T-helper 2 cell treated with Interferon-gamma antibody and Interleukin-4, amounts not matched to agents 100 ng/mL and 5 ng/mL, for 36 hours (primary cell): ENCODE measurements at regions not wholly inside any gene's neighbourhood (a gene's known extent, or its start where the extent isn't known, plus 50 kb on each side); places are given as distances from the start of the nearest gene placed in this dataset.

Source experiments
- intact Hi-C: fragments of 100-400 bp; cut with micrococcal nuclease; formaldehyde crosslinking; loops from one replicate; pipeline ENCODE4 v1.15.1; 2023

DNA sequence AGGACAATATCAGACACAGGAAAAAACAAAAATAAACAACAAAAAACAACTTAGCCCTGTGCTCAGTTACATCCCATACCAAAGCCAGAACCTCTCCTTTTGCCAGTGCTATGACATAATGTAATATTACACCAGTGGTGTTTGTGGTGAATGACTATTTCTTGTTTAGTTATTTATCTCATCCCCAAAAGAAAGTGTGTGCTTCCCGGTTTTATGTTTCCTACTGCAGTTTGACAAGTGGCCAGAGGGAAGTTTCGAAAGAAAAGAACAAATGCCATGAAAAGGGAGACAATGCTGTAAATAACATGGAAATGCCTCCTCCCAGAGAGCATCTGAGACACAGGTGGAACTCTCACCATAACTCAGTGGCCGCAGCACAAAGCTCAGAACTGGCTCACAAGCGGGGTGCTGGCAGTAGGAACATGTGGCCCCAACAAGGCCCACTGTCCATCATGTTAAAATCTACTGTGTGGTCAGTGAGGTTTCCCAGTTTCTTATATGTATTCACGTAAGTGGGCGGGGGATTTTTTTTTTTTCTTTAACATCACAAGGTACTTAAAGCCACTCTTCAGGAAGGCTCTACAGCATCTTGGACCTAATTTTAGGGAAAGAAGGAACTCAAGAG is 158.2 kb downstream of the BARHL2 start:
- intact Hi-C loops, result no loop called here

DNA sequence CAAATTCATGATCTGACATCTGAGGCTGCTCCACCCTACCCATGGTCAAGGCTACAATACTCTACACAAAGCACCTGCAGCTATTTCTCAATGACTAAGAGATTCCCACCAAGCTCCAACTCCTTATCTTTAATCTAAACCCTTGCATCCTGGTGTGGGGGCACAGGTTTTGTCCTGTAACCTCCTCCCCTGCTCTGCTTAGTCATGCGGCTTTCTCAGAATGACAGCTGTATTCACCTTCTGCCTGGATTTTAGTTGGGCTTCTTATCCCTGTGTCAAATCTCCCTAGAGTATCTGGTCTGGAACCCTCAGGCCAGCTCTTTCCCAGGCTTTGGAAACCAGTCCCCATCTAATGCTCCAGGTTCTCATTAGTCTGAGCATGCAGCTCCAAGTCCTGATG is 159.0 kb downstream of the BARHL2 start:
- intact Hi-C loops, result no loop called here

DNA sequence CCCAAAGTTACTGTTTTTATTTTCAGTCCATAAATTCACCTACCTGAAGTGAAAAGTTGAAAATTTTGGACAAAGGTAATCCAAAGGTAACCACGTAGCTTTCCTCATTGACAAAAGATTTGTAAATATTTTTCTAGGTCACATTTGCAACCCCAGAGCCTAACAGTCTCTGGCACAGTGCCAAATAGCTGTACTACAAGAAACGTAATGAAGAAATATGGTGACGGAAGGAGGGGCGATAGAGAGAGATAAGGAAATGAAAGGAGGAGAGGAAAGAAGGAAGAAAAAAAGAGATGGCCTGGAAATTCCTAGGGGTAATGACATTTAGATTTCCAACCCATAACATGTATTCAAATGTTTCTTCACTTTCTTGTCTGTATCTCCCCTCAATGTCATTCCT is 159.4 kb downstream of the BARHL2 start:
- intact Hi-C loops, result no loop called here

DNA sequence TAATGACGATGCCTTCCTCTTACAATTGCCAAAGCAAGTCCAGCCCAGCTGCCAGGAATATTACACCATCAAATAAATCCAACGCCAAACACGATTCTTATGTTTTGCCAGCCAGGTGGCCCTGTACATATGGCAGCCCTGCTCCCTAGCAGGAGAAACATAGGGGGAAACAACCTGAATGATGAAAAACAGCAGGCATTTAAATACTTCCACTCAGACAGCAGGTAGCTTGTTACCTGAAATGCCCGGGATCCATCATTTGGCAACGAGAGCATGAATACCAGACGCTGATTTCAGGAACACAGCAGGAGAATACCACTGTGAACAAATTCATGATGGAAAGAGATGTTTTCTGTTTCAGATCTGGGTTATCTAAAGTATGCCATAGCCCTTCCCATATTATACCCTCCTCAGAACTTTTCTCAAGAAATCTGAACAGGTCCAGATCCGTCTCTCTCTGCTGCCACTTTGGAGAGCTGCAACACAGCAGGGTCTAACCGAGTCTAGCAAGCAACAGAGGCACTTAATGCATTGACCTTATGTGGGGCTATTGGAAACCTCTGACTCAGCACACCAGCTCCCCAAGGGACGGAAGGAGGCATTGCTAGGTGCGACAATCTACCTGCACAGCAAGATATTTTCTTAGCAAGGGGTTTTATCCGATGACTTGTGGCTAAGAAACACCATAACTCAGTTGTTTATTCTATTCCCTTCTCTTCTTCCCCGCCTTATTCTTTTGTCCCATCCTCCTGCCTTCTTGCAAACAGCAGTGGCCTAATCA is 166.3 kb downstream of the BARHL2 start:
- intact Hi-C loops, result no loop called here

DNA sequence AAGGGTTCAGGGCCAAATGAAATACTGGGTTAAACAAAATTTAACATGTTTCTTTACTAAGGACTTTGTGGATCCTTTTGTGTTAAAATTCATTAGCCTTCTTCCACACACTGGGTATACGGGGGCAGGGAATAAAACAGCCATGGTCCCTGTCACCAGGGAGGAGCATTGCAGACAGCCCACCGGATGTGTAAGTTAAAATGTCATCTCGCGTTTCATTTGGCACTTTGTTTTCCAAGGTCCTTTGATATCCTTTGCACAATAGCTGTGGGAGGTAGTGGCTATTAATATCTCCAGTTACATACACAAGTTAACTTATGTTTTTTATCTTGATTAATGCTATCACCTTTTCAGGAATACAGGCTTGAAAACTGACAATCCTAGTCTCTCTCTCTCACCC is 172.7 kb downstream of the BARHL2 start:
- intact Hi-C loops, result no loop called here

DNA sequence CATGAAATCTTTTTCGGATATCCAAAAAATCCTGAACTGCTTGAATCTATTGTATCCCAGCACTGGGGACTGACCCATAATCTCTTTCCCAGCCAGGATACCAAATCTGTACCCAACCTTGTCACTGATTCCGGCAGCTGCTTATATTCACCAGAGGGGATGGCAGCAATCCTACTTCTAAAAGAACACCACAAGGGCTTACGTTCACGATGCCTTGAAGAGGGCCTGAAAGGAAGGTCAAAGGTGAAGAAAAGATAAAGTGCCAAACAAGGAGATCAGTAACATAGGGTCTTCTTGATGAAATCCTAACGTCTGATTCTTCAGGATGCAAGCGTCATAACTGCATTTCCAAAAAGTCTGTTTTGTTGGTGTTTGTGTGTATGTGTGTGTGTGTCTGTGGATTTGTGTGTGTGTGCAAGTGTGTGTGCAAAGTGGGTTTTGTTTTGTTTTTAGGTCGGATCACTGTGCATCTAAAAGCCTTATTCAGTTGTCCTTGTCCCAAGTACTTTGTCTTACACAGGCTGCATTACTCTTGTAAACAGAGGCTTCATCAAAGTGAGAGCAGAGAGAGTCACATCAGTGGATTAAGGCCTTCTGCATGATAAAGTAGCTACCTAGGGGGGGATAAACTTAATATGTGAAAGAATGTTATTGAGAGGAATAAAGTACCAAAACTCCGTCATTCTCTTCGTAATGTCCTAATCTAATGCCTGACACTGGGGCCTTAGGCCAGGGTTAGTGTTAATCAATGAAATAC is 179.3 kb downstream of the BARHL2 start:
- intact Hi-C loops, result no loop called here

DNA sequence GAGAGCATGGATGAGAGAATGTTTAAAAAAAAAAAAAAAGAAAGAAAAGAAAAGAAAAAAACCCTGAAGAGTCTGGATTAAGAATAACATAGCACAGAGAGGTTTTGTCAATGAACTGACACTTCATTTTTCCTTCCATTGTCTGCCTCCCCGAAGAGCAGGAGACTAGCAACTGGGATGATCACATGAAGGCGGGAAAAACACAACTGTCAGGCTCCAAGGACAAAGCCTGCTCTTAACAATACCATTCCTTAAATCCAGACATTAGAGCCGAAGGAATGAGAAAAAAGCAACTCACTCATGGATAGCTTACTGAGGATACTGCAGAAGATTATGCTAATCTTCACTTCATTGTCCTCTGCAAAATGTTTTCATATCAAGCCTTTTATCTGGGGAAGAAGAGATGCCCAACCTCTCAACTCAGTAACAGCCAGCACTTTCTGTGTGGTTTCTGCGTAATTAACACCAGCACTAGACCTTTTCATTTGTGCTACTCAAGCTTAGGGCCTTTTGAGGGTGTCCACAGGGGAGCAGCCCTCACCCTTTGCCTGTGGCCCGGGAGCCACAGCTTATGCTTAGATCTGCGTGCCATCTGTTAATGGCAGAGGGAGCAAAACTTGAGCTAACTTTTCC is 182.3 kb downstream of the BARHL2 start:
- intact Hi-C loops, result no loop called here

DNA sequence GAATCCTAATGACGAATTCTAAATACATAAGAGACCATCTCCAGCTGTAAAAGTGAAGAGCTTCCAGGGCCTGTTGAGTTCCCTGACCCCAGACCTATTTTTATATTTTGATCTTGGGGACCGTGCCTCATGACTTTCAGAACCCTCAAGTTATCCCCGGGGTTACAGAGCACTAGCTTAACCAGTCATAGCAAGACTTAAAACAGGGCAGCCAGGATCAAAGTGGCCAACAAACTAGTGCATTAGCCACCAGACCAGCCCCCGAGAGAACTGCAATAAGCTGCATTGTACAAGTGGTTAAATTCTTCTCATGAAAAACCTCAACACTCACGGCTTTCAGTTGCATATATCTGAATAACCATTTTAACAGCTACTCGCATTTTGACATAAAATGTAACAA is 183.0 kb downstream of the BARHL2 start:
- intact Hi-C loops, result no loop called here

DNA sequence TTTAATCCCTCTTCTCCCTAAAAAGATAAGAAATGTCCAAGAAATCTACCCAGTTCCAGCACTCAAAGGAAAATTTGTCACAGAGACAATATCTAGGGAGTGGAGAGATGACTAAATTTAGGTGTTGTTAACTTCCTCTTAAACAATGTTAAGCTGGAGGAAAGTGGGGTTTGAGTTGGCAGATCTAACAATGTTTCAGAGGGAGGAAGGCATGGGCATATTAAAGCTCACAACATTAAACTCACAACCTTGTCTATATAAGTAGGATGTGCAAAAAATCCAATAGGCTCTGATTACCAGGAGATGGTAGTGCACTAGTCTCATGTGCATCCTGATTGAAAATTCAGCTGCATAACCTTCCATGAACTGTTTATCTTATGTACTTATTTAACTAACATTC is 190.1 kb downstream of the BARHL2 start:
- intact Hi-C loops, result no loop called here

DNA sequence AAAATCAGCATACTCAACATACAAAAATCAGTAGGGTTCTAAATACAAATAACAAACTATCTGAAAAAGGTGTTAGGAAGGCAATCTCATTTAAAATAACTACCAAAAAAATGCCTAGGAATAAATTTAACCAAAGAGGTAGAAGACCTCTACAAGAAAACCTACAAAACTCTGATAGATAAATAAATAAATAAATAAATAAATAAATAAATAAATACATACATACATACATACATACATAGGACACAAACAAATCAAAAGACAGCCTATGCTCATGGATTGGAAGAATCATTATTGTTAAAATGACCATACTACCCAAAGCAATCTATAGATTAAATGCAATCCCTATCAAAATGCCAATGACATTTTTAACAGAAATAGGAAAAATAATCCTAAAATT is 194.7 kb downstream of the BARHL2 start:
- intact Hi-C loops, result no loop called here

DNA sequence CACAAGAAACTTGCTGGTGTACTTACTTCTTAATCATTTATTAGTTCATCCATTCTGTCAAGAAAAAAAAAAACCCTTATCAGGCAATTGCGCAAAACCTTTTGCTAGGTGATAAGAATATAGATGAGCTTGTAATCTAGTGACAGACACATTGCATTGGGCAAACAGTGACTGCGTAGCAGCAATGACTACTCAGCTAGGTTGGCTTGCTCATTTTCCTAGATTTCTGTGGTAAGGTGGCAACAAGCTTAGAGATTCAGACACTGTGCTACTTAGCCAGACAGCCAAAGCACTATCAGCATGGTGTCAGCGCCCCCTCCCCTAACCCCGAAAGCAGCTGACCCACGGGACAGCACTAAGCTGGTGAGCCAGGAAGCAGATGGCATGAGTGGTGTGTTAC is 203.1 kb downstream of the BARHL2 start:
- intact Hi-C loops, result no loop called here

DNA sequence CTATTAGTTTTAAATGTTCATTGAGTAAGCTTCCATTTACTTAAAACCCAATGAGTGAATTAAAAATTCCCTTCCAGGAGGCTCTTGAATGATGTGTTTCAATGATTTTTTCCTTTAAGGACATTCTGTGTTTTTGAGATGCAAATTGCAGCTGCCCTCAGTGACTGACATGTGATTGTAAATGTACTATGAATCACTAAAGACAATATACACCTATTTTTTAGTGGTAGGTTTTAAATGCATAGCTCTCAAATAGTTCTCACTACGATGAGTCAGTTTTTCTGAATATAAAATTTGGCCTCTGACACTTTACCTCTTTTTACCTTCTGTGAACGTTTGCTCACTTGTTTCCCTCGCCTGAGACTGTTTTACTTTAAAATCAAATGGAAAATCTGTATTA is 204.7 kb downstream of the BARHL2 start:
- intact Hi-C loops, result no loop called here

DNA sequence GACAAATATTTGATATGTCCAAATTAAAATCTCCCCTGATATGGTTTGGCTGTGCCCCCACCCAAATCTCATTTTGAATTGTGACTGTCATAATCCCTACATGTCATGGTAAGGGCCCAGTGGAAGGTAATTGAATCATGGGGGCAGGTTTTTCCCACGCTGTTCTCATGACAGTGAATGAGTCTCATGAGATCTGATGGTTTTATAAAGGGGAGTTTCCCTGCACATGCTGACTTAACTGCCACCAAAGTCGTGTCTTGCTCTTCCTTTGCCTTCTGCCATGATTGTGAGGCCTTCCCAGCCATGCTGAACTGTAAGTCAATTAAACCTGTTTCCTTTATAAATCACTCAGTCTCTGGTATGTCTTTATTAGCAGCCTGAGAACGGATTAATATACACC is 207.0 kb downstream of the BARHL2 start:
- intact Hi-C loops, result no loop called here

DNA sequence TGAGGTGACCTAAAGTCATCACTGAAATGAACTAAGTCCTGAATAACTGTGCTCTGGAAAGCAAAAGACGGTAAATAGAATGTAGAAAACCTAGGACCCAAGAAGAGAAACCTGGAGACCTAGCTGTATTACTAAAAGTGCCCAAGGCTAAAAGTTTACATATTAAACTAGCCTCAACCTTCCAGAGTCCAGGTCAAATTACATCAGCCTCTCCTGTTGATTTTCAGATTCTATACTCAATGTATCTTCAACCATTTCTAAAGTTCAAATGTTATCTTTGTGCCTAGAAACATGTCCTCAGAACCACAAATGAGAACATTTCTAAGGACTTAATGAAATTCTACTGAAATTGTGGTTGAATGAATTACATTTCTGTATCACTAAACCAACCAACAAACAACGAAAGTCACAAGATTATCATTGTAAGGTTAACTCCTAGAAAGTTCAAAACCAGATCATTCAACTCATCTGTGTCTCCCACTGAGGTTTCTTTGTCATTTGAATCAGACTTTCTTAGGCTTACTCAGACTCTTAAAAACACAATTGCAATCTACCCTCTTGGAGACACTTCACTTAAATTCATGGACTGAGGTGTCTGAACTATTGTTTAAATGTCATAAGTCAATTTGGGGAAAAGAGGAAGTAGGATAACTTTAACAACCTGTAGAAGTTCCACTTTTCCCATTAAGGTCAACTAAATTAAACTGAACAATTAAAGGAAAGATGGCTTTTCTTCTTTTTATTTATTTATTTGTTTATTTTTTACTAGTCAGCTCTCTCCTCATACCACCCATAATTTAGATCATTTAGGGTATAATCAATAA is 207.7 kb downstream of the BARHL2 start:
- intact Hi-C loops, result no loop called here

DNA sequence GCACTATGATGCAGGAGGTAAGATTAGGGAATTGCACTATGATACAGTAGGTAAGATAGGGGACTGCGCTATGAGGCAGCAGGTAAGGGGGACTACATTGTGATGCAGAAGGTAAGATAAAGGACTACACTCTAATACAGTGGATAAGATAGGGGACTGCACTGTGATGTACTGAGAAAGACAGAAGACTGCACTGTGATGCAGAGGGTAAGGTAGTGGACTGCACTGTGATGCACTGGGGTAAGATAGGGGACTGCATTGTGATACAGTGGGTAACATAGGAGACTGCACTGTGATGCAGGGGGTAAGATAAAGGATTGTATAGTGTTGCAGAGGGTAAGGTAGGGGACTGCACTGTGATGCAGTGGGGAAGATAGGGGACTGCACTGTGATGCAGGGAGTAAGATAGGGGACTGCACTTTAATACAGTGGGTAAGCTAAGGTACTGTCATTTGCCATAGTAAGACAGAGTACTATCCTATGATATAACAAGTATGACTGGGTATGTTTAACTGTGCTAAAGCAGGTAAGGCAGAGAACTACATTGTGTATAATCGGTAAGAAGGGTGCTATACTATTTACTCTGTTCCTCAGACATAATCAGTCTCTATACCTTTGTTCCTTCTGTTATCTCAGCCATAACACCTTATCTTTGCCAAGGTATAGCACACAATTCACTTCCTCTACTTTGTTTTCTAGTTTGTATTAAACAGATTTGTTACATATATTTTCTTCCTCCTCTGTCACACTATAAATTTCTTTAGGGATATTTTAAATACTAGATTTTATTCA is 208.5 kb downstream of the BARHL2 start:
- intact Hi-C loops, result no loop called here

DNA sequence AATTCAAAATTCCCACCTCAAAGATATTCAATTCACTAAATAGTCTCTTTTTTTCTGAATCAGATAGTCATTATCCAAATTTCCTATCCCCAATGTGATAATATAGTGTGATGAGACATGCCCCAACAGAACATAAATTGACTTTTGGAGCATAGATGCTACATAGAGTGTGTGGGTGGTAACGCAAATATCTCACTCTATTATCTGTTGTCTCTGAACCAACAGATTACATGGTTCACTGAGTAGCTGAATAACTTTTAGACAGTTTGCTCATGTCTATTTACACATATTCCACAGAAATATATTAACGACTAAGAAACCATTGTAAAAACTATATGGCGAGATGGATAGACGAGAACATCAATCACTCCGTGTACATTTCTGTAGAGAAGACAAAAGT is 209.9 kb downstream of the BARHL2 start:
- intact Hi-C loops, result no loop called here

DNA sequence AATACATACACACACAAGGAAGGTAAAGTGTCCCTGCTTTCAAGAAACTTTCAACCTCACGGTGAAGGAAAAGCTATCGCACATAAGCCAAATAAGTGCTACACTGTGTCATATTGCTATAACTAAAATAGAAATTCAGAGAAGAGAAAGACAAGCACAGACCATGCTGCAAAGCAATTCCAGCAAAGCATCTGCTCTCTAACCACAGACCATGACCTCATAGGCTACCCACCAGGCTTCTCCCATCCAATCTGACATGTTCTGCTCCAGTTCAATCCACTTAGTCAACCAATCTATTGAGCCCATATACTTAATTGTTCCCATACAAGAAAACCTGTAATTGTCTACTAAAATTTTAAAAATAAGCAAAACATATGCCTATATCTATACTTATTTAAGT is 211.3 kb downstream of the BARHL2 start:
- intact Hi-C loops, result no loop called here

DNA sequence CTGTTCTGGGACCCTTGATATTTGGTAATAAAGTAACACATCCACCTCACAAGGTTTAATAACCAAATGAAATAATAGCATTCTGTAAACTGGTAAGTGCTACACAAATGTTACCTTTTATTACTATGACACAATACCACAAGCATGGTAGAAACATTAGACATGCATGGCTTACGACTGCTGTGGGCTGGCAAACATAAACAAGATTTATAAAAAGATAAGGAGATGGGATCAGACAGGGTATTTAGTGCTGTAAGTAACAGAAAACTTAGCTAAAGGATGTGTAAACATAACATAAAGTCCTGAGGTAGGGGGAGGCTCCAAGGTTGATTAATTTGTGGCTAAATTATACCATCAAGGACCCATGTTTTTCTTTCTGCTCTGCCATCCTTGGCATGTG is 212.6 kb downstream of the BARHL2 start:
- intact Hi-C loops, result no loop called here

DNA sequence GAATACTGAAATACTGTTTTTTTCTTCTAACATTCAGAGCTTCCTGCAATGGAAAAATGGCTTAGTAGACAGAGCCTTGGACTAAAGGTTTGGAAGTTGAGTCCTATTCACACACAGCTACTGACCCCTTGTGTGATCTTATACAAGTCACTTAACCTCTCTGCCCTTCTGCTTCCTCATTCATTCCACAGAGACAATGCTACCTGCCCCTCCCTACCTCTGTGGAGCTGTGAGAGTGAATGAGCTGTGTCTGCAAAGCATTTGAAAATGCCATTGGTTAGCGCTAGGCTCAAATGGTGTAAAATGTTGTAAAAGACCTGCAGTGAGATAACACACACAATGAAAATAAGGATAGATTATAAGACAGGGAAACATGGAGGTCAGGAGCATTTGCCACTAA is 214.4 kb downstream of the BARHL2 start:
- intact Hi-C loops, result no loop called here

DNA sequence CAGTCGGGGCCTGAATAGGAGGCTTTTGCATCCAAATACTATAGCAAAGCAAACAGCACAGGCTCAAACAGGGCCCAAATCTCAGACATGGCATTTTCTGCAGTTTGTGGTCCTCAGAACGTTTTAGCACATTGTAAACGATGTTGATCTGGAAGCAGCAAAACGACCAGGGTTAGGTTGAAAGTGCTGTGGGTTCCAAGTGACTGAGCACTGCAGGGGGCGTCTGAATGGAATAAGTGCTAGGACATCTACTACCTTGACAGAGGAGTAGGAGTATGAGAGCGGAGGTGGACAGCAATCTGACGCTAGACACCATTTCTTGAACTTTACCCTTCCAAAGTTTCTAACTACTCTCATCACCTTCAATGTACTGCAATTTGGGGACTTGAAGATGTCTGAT is 214.9 kb downstream of the BARHL2 start:
- intact Hi-C loops, result no loop called here
